Esophagus squamous epithelium (tissue), 4 donors: ENCODE measurements at regions not wholly inside any gene's neighbourhood (a gene's known extent, or its start where the extent isn't known, plus 50 kb on each side); places are given as distances from the start of the nearest gene placed in this dataset.

ENCODE experiments used
- POLR2A ChIP-seq, 4 donors: fragments of 450-650 bp; IDR thresholded peaks; one replicate each; pipeline ENCODE4 v1.6.1; 2017; ENCODE audit warnings: antibody characterized with exemption in 4 of 4, mild to moderate bottlenecking in 4 of 4, moderate library complexity in 3 of 4
- TF ChIP-seq, protein P1 (sequence below), 6 experiments: fragments of 450-650 bp in 4 of 6; fragments of 200-600 bp in 2 of 6; sonication (generic) in 2 of 6; IDR thresholded peaks; one replicate each; pipeline ENCODE4 v1.5.1; 2016 to 2019; ENCODE audit warnings: antibody characterized with exemption in 6 of 6, mild to moderate bottlenecking in 4 of 6, moderate library complexity in 4 of 6

DNA sequence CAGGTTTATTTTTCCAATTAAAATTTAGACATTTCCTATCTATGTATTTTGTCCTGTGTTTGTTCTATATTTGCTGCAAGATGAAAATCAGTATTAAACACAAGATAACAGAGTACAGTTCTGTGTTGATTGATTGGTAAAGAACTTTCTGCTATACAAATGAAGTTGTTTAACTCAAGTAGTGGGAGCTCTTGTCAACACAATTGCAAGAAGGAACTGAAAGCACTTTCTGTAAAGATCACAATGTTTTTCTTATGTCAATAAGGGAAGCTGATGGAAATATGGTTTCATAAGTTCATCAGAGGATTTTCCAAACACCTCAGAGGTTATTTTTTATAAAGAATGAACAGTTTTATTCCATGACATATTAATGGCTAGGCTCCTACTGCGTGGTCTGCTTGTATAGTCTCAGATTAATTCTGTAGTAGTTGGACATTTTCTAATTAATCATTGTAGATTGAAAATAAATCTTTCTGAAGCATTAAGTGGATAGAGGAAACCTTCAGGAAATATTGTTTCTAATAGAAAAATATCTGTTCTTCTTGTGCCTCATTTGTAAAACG is 379.5 kb downstream of the LRFN5 start:
- TF ChIP-seq, protein P1, sequence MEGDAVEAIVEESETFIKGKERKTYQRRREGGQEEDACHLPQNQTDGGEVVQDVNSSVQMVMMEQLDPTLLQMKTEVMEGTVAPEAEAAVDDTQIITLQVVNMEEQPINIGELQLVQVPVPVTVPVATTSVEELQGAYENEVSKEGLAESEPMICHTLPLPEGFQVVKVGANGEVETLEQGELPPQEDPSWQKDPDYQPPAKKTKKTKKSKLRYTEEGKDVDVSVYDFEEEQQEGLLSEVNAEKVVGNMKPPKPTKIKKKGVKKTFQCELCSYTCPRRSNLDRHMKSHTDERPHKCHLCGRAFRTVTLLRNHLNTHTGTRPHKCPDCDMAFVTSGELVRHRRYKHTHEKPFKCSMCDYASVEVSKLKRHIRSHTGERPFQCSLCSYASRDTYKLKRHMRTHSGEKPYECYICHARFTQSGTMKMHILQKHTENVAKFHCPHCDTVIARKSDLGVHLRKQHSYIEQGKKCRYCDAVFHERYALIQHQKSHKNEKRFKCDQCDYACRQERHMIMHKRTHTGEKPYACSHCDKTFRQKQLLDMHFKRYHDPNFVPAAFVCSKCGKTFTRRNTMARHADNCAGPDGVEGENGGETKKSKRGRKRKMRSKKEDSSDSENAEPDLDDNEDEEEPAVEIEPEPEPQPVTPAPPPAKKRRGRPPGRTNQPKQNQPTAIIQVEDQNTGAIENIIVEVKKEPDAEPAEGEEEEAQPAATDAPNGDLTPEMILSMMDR (IDR thresholded peaks at IDR 0.05) = no peak
- no peak for TF ChIP-seq POLR2A (IDR thresholded peaks at IDR 0.05)
